Loucy (cell line): ENCODE measurements at regions not wholly inside any gene's neighbourhood (a gene's known extent, or its start where the extent isn't known, plus 50 kb on each side); places are given as distances from the start of the nearest gene placed in this dataset.

Source experiments
- CTCF ChIP-seq: fragments of 200-600 bp; sonication (generic); conservative IDR thresholded peaks from 2 replicates; pipeline ENCODE4 v1.5.1; 2014; ENCODE audit warnings: mild to moderate bottlenecking, antibody characterized with exemption, low read length
- EZH2phosphoT487 ChIP-seq: fragments of 200-600 bp; IDR thresholded peaks from 2 replicates; pipeline ENCODE4 v1.6.1; 2018; ENCODE audit warnings: antibody characterized with exemption, mild to moderate bottlenecking, moderate library complexity, borderline replicate concordance

DNA sequence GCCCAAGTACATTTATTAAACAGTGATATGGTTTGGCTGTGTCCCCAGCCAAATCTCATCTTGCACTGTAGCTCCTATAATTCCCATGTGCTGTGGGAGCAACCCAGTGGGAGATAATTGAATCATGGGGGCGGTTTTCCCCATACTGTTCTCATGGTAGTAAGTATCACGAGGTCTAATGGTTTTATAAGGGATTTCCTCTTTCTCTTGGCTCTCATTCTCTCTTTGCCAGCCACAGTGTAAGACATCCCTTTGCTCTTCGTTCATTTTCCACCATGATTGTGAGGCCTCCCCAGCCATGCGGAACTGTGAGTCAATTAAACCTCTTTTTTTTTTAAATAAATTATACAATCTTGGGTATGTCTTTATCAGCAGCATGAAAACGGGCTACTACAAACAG is 228.0 kb upstream of the TP63 start:
- TF ChIP-seq CTCF (no peak), EZH2phosphoT487 (no peak)
